ENCODE measurements at regions not wholly inside any gene's neighbourhood (a gene's known extent, or its start where the extent isn't known, plus 50 kb on each side); places are given as distances from the start of the nearest gene placed in this dataset.

DNA sequence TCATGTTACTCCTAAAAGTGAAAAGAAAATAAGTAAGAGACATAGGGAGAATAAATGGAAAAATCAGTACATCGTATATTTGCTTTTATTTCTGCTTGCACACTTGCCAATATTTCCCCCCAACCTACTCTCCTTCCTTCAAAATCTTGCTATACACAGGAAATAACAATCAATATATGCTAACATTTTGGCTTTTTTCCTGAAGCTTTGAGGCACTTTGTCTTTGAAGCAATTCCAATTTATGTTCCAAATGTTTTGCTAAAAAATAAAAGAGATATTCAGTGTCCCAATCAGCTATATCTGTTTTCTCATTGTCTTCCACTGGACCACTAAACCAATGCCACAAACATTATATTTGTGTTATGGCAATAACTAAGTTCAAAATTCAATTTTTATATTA, 184.0 kb upstream of the NEGR1 start:
- no peaks in the 10 kb centered on the region for H3K9me3 Mint-ChIP-seq (ENCODE audit: unreplicated experiment)
- TF ChIP-seq CTCF (IDR thresholded peaks at IDR 0.05; ENCODE audit: insufficient read depth in 1 of 2, low read depth in 1 of 2, low read length in 1 of 2, severe bottlenecking in 1 of 2, unreplicated experiment in 1 of 2), result no peak
- Histone ChIP-seq H3K4me3 (ENCODE audit: low read depth, low read length) (no peak overlapping the region), H3K27me3 (replicated peaks; ENCODE audit: control insufficient read depth, insufficient read depth, low read length) (no peaks in the 10 kb centered on the region), H3K36me3 (ENCODE audit: control insufficient read depth, insufficient read depth, low read length) (no peaks in the 10 kb centered on the region), H3K4me1 (no peaks in the 10 kb centered on the region), H3K9me3 (no peaks in the 10 kb centered on the region)
- no peaks in the 10 kb centered on the region for H3K36me3 Mint-ChIP-seq (ENCODE audit: insufficient read depth, unreplicated experiment)
- H3K4me3 Mint-ChIP-seq (ENCODE audit: unreplicated experiment), result no peak overlapping the region
- intact Hi-C loops (cut with micrococcal nuclease; ENCODE audit: unreplicated experiment), result no loop called here
- BruUV-seq (replicated peaks), result no TSS peak
- no peak overlapping the region for H3K27ac Mint-ChIP-seq (ENCODE audit: unreplicated experiment)
- no peaks in the 10 kb centered on the region for H3K27me3 Mint-ChIP-seq (ENCODE audit: insufficient read depth, unreplicated experiment)
- no peak for DNase-seq
- POLR2A ChIA-PET, result no interaction called here
- H3K4me1 Mint-ChIP-seq (ENCODE audit: low read depth, unreplicated experiment), result peaks cover 4% of the 10 kb centered on the region
- CTCF ChIA-PET, result no interaction called here

GRCh38 chr1:72462186-72462905, 180.0 kb upstream of the NEGR1 start:
- Histone ChIP-seq H3K4me1 (no peaks in the 10 kb centered on the region), H3K36me3 (ENCODE audit: control insufficient read depth, insufficient read depth, low read length) (no peaks in the 10 kb centered on the region), H3K27me3 (replicated peaks; ENCODE audit: control insufficient read depth, insufficient read depth, low read length) (no peaks in the 10 kb centered on the region), H3K9me3 (no peaks in the 10 kb centered on the region), H3K4me3 (ENCODE audit: low read depth, low read length) (no peak overlapping the region)
- H3K36me3 Mint-ChIP-seq (ENCODE audit: insufficient read depth, unreplicated experiment), result no peaks in the 10 kb centered on the region
- no peak overlapping the region for H3K27ac Mint-ChIP-seq (ENCODE audit: unreplicated experiment)
- H3K9me3 Mint-ChIP-seq (ENCODE audit: unreplicated experiment), result no peaks in the 10 kb centered on the region
- BruUV-seq (replicated peaks), result no TSS peak
- TF ChIP-seq CTCF (IDR thresholded peaks at IDR 0.05; ENCODE audit: insufficient read depth in 1 of 2, low read depth in 1 of 2, low read length in 1 of 2, severe bottlenecking in 1 of 2, unreplicated experiment in 1 of 2), result no peak
- peaks cover 4% of the 10 kb centered on the region for H3K4me1 Mint-ChIP-seq (ENCODE audit: low read depth, unreplicated experiment)
- intact Hi-C loops (cut with micrococcal nuclease; ENCODE audit: unreplicated experiment), result no loop called here
- no peak for DNase-seq
- POLR2A ChIA-PET, result no interaction called here
- CTCF ChIA-PET, result no interaction called here
- H3K27me3 Mint-ChIP-seq (ENCODE audit: insufficient read depth, unreplicated experiment), result no peaks in the 10 kb centered on the region
- no peak overlapping the region for H3K4me3 Mint-ChIP-seq (ENCODE audit: unreplicated experiment)

GRCh38 chr1:72442262-72442661, 159.9 kb upstream of the NEGR1 start:
- Mint-ChIP-seq H3K27me3 (ENCODE audit: insufficient read depth, unreplicated experiment) (no peaks in the 10 kb centered on the region), H3K4me1 (ENCODE audit: low read depth, unreplicated experiment) (no peaks in the 10 kb centered on the region), H3K36me3 (ENCODE audit: insufficient read depth, unreplicated experiment) (no peaks in the 10 kb centered on the region), H3K27ac (ENCODE audit: unreplicated experiment) (no peak overlapping the region), H3K9me3 (ENCODE audit: unreplicated experiment) (no peaks in the 10 kb centered on the region), H3K4me3 (ENCODE audit: unreplicated experiment) (no peak overlapping the region)
- intact Hi-C loops (cut with micrococcal nuclease; ENCODE audit: unreplicated experiment), result no loop called here
- no peaks in the 10 kb centered on the region for H3K4me1 ChIP-seq
- H3K4me3 ChIP-seq (ENCODE audit: low read depth, low read length), result no peak overlapping the region
- no peaks in the 10 kb centered on the region for H3K36me3 ChIP-seq (ENCODE audit: control insufficient read depth, insufficient read depth, low read length)
- no peaks in the 10 kb centered on the region for H3K9me3 ChIP-seq
- no TSS peak for BruUV-seq (replicated peaks)
- no peak for DNase-seq
- TF ChIP-seq CTCF (IDR thresholded peaks at IDR 0.05; ENCODE audit: insufficient read depth in 1 of 2, low read depth in 1 of 2, low read length in 1 of 2, severe bottlenecking in 1 of 2, unreplicated experiment in 1 of 2), result no peak
- ChIA-PET POLR2A (no interaction called here), CTCF (no interaction called here)
- no peaks in the 10 kb centered on the region for H3K27me3 ChIP-seq (replicated peaks; ENCODE audit: control insufficient read depth, insufficient read depth, low read length)
